HCT116 (cell line): ENCODE measurements at regions not wholly inside any gene's neighbourhood (a gene's known extent, or its start where the extent isn't known, plus 50 kb on each side); places are given as distances from the start of the nearest gene placed in this dataset.

Experiments
- ATAC-seq: fragments of 200-7000 bp; cut with Tn5 transposase; 2 replicates; pipeline ENCODE4 v1.9.1; 2020; ENCODE audit warnings: mild to moderate bottlenecking, moderate library complexity
- BruUV-seq: library from RNA; stranded (reverse); fragments of 400-500 nt; replicated peaks from 2 replicates; lab custom pipeline; 2021; lab: Mats Ljungman, UMichigan
- CTCF ChIA-PET: fragments of 300-600 bp; sonication (Branson Sonifier 250); formaldehyde crosslinking; loops from one replicate; lab custom pipeline; 2021; ENCODE audit warnings: antibody characterized with exemption; lab: Charles Lee
- POLR2A ChIA-PET: fragments of 300-600, 350-600 bp; sonication (Branson Sonifier 250); formaldehyde crosslinking; loops from one replicate; lab custom pipeline; 2021; ENCODE audit warnings: antibody characterized with exemption; lab: Charles Lee
- RAD21 ChIA-PET, 2 experiments: fragments of 300-600 bp; sonication (Branson Sonifier 250); formaldehyde crosslinking; loops; one replicate each; lab custom pipeline; 2023; ENCODE audit warnings: low total read pairs in 2 of 2; ENCODE audit not compliant: uncharacterized antibody in 2 of 2, unreplicated experiment in 2 of 2, low non-redundant PET in 1 of 2; lab: Charles Lee
- DNase-seq: peaks from one replicate; pipeline ENCODE4 v3.0.0-alpha.2; 2010; ENCODE audit warnings: low read depth, low spot score
- H2AFZ ChIP-seq: fragments of 200-600 bp; shearing (Covaris generic), sonication (generic); 2 replicates; pipeline ENCODE4 v1.6.1; 2017; ENCODE audit warnings: low read depth, mixed run types, mixed read lengths, antibody characterized with exemption, low read length; ENCODE audit not compliant: poor library complexity, severe bottlenecking
- H3K27ac ChIP-seq: 2 replicates; pipeline ENCODE4 v1.5.1; 2012; ENCODE audit warnings: low read depth, low read length
- H3K27me3 ChIP-seq: fragments of 200-600 bp; sonication (generic); 2 replicates; pipeline ENCODE4 v1.6.1; 2016; ENCODE audit warnings: mixed run types, low read length, mixed read lengths; ENCODE audit not compliant: insufficient read depth
- H3K36me3 ChIP-seq, 2 experiments: fragments of 200-500 bp in 1 of 2; fragments of 200-600 bp in 1 of 2; sonication (Bioruptor generic) in 1 of 2; sonication (generic) in 1 of 2; 2 replicates each; pipeline versions ENCODE4 v1.5.1 to v1.6.1; 2014 to 2016; ENCODE audit warnings: low read length in 2 of 2, inconsistent platforms in 1 of 2, mixed read lengths in 1 of 2, mixed run types in 1 of 2; ENCODE audit not compliant: insufficient read depth in 2 of 2, control insufficient read depth in 1 of 2
- H3K4me1 ChIP-seq, 2 experiments: fragments of 200-600 bp in 1 of 2; sonication (generic) in 1 of 2; 2 replicates each; pipeline versions ENCODE4 v1.5.1 to v1.6.1; 2012 to 2017; ENCODE audit warnings: low read length in 2 of 2, inconsistent platforms in 1 of 2, mild to moderate bottlenecking in 1 of 2, mixed read lengths in 1 of 2, mixed run types in 1 of 2, moderate library complexity in 1 of 2; ENCODE audit not compliant: insufficient read depth in 2 of 2, control insufficient read depth in 1 of 2
- H3K4me2 ChIP-seq: fragments of 200-600 bp; sonication (generic); 2 replicates; pipeline ENCODE4 v1.6.1; 2017; ENCODE audit warnings: mixed run types, low read length, mixed read lengths
- H3K4me3 ChIP-seq, 2 experiments: fragments of 200-600 bp in 1 of 2; sonication (generic) in 1 of 2; replicated peaks in 1 of 2; 2 replicates each; pipeline ENCODE4 v1.5.1; 2011 to 2016; ENCODE audit warnings: low read length in 2 of 2, control low read depth in 1 of 2, low read depth in 1 of 2, mild to moderate bottlenecking in 1 of 2, mixed read lengths in 1 of 2, mixed run types in 1 of 2
- H3K79me2 ChIP-seq: fragments of 200-600 bp; sonication (generic); 2 replicates; pipeline ENCODE4 v1.6.1; 2017; ENCODE audit warnings: mild to moderate bottlenecking, mixed run types, low read length, moderate library complexity, mixed read lengths; ENCODE audit not compliant: insufficient read depth
- H3K9ac ChIP-seq: fragments of 200-600 bp; sonication (generic); 2 replicates; pipeline ENCODE4 v1.6.1; 2016; ENCODE audit warnings: low read length, mixed read lengths
- H3K9me2 ChIP-seq: fragments of 200-600 bp; sonication (generic), shearing (Covaris generic); 2 replicates; pipeline ENCODE4 v1.6.1; 2017; ENCODE audit warnings: mixed run types, mild to moderate bottlenecking, moderate library complexity; ENCODE audit not compliant: insufficient read depth
- H3K9me3 ChIP-seq, 2 experiments: fragments of 200-500 bp in 1 of 2; fragments of 200-600 bp in 1 of 2; sonication (Bioruptor generic) in 1 of 2; sonication (generic) in 1 of 2; 2 replicates each; pipeline ENCODE4 v1.6.1; 2014 to 2017; ENCODE audit warnings: low read length in 2 of 2, mixed read lengths in 2 of 2, inconsistent platforms in 1 of 2, low read depth in 1 of 2, mild to moderate bottlenecking in 1 of 2, mixed run types in 1 of 2, moderate library complexity in 1 of 2; ENCODE audit not compliant: control insufficient read depth in 1 of 2, insufficient read depth in 1 of 2
- H4K20me1 ChIP-seq: fragments of 200-600 bp; sonication (generic), shearing (Covaris generic); 2 replicates; pipeline ENCODE4 v1.6.1; 2017; ENCODE audit warnings: mixed run types, mild to moderate bottlenecking, moderate library complexity; ENCODE audit not compliant: insufficient read depth
- CEBPB ChIP-seq: IDR thresholded peaks from 2 replicates; pipeline ENCODE4 v1.6.1; 2012; ENCODE audit warnings: low read depth
- CTCF ChIP-seq, 3 experiments: fragments of 200-600 bp in 1 of 3; sonication (generic) in 1 of 3; IDR thresholded peaks in 2 of 3; conservative IDR thresholded peaks in 1 of 3; 2 replicates each; pipeline ENCODE4 v1.5.1; 2012 to 2017; ENCODE audit warnings: low read depth in 2 of 3, low read length in 2 of 3, antibody characterized with exemption in 1 of 3, borderline replicate concordance in 1 of 3, control low read depth in 1 of 3, mild to moderate bottlenecking in 1 of 3, mixed read lengths in 1 of 3, mixed run types in 1 of 3, moderate library complexity in 1 of 3; ENCODE audit not compliant: insufficient read depth in 1 of 3
- EGR1 ChIP-seq: IDR thresholded peaks from 2 replicates; pipeline ENCODE4 v1.6.1; 2012; ENCODE audit warnings: low read depth
- ELF1 ChIP-seq: IDR thresholded peaks from 2 replicates; pipeline ENCODE4 v1.6.1; 2012; ENCODE audit warnings: low read depth, borderline replicate concordance
- EZH2 ChIP-seq: fragments of 200-600 bp; sonication (generic); IDR thresholded peaks from 2 replicates; pipeline ENCODE4 v1.6.1; 2017; ENCODE audit warnings: antibody characterized with exemption, mixed run types
- EZH2phosphoT487 ChIP-seq: fragments of 200-600 bp; IDR thresholded peaks from 2 replicates; pipeline ENCODE4 v1.6.1; 2018; ENCODE audit warnings: antibody characterized with exemption, borderline replicate concordance
- FOSL1 ChIP-seq: IDR thresholded peaks from 2 replicates; pipeline ENCODE4 v1.6.1; 2012; ENCODE audit warnings: low read depth
- MAX ChIP-seq: IDR thresholded peaks from 2 replicates; pipeline ENCODE4 v1.6.1; 2012
- POLR2A ChIP-seq: IDR thresholded peaks from 2 replicates; pipeline ENCODE4 v1.7.0; 2011; ENCODE audit warnings: borderline replicate concordance; ENCODE audit not compliant: insufficient read depth, insufficient read length; ENCODE audit errors: extremely low read depth
- RAD21 ChIP-seq: IDR thresholded peaks from 2 replicates; pipeline ENCODE4 v1.6.1; 2012; ENCODE audit warnings: low read depth, mild to moderate bottlenecking
- REST ChIP-seq: IDR thresholded peaks from 2 replicates; pipeline ENCODE4 v1.6.1; 2012; ENCODE audit warnings: low read depth
- SIN3A ChIP-seq: IDR thresholded peaks from 2 replicates; pipeline ENCODE4 v1.6.1; 2012; ENCODE audit warnings: low read depth
- SP1 ChIP-seq: IDR thresholded peaks from 2 replicates; pipeline ENCODE4 v1.6.1; 2012; ENCODE audit warnings: low read depth
- TCF7L2 ChIP-seq: IDR thresholded peaks from 2 replicates; pipeline ENCODE4 v1.7.0; 2011; ENCODE audit warnings: borderline replicate concordance, inconsistent platforms; ENCODE audit not compliant: insufficient read depth, insufficient read length; ENCODE audit errors: extremely low read depth
- YY1 ChIP-seq: IDR thresholded peaks from 2 replicates; pipeline ENCODE4 v1.6.1; 2011; ENCODE audit warnings: low read length, low read depth, moderate library complexity, mild to moderate bottlenecking; ENCODE audit not compliant: insufficient replicate concordance; ENCODE audit errors: extremely low read depth
- ZBTB33 ChIP-seq: IDR thresholded peaks from 2 replicates; pipeline ENCODE4 v1.6.1; 2011; ENCODE audit warnings: mild to moderate bottlenecking, low read length, moderate library complexity; ENCODE audit not compliant: insufficient replicate concordance; ENCODE audit errors: extremely low read depth
- intact Hi-C: fragments of 100-400 bp; cut with micrococcal nuclease; formaldehyde crosslinking; loops from 2 replicates; pipeline ENCODE4 v1.10.0; 2022

- Histone ChIP-seq H3K36me3 (no peaks in the 10 kb centered on the region), H2AFZ (no peak overlapping the region), H3K4me2 (no peak overlapping the region), H3K27ac (no peak overlapping the region), H3K27me3 (no peaks in the 10 kb centered on the region), H3K9ac (no peak overlapping the region), H3K9me2 (no peaks in the 10 kb centered on the region), H3K9me3 (no peaks in the 10 kb centered on the region), H3K4me1 (peaks cover 2 to 18% of the 10 kb centered on the region in 2 experiments; a peak in 2 of 4 replicates), H3K4me3 (no peak overlapping the region), H3K79me2 (no peaks in the 10 kb centered on the region), H4K20me1 (no peaks in the 10 kb centered on the region)
- ChIA-PET RAD21 (no interaction called here), CTCF (no interaction called here), POLR2A (no interaction called here)
- no peak for TF ChIP-seq RAD21
- TF ChIP-seq SP1: no peak
- no peak for TF ChIP-seq YY1
- TF ChIP-seq CTCF (IDR thresholded peaks at IDR 0.05 in 2 of 3, conservative IDR thresholded peaks at IDR 0.05 in 1 of 3; ENCODE audit: borderline replicate concordance in 1 of 3, insufficient read depth in 1 of 3, low read depth in 2 of 3, low read length in 2 of 3): no peak
- no peak for TF ChIP-seq MAX
- no peak for TF ChIP-seq CEBPB
- TF ChIP-seq ELF1: no peak
- no peak for TF ChIP-seq EZH2
- TF ChIP-seq REST: no peak
- no peak for TF ChIP-seq ZBTB33
- TF ChIP-seq FOSL1: no peak
- no peak for TF ChIP-seq TCF7L2
- no peak for TF ChIP-seq SIN3A
- TF ChIP-seq EZH2phosphoT487: no peak
- TF ChIP-seq EGR1: no peak
- no peak for TF ChIP-seq POLR2A
- ATAC-seq (no peak), DNase-seq (no peak)
- intact Hi-C loops: loop anchor here (10.0 kb wide), 2 partner anchors 396 to 646 kb away; no protein-coding TSS in a partner anchor
- no TSS peak for BruUV-seq
These were observed 89.0 kb upstream of the AKIRIN2 start for GRCh38 chr6:87791029-87791428.
